Panc1 (cell line): ENCODE measurements at regions not wholly inside any gene's neighbourhood (a gene's known extent, or its start where the extent isn't known, plus 50 kb on each side); places are given as distances from the start of the nearest gene placed in this dataset.

Source experiments
- ATAC-seq: fragments of 200-7000 bp; cut with Tn5 transposase; 2 replicates; pipeline ENCODE4 v1.9.1; 2020; ENCODE audit warnings: mild to moderate bottlenecking, moderate library complexity
- BruUV-seq: library from RNA; stranded (reverse); fragments of 400-500 nt; replicated peaks from 2 replicates; lab custom pipeline; 2021; lab: Mats Ljungman, UMichigan
- CTCF ChIA-PET: fragments of 300-600 bp; sonication (Branson Sonifier 250); formaldehyde crosslinking; loops from one replicate; lab custom pipeline; 2022; ENCODE audit warnings: antibody characterized with exemption; lab: Charles Lee
- POLR2A ChIA-PET: fragments of 300-600 bp; sonication (Branson Sonifier 250); formaldehyde crosslinking; loops from one replicate; lab custom pipeline; 2022; ENCODE audit warnings: antibody characterized with exemption; lab: Charles Lee
- DNase-seq: peaks from one replicate; pipeline ENCODE4 v3.0.0-alpha.2; 2010; ENCODE audit warnings: low read depth, low spot score
- H3K27ac ChIP-seq: 2 replicates; pipeline ENCODE4 v1.5.1; 2011; ENCODE audit warnings: mild to moderate bottlenecking, low read length, inconsistent platforms
- H3K27me3 ChIP-seq: fragments of 200-500 bp; sonication (Bioruptor generic); 2 replicates; pipeline ENCODE4 v1.6.0; 2014; ENCODE audit warnings: low read length, inconsistent platforms; ENCODE audit not compliant: control insufficient read depth, insufficient read depth
- H3K36me3 ChIP-seq: fragments of 200-500 bp; sonication (Bioruptor generic); 2 replicates; pipeline ENCODE4 v1.5.1; 2014; ENCODE audit warnings: inconsistent platforms, mild to moderate bottlenecking, low read length, moderate library complexity; ENCODE audit not compliant: control insufficient read depth, insufficient read depth
- H3K4me1 ChIP-seq: 2 replicates; pipeline ENCODE4 v1.5.1; 2011; ENCODE audit warnings: inconsistent platforms, mild to moderate bottlenecking, low read length, moderate library complexity; ENCODE audit not compliant: control insufficient read depth, insufficient read depth
- H3K4me3 ChIP-seq, 2 experiments: 2 replicates each; pipeline ENCODE4 v1.5.1; 2011 to 2012; ENCODE audit warnings: low read depth in 2 of 2, low read length in 2 of 2, mild to moderate bottlenecking in 2 of 2, inconsistent platforms in 1 of 2, moderate library complexity in 1 of 2
- H3K9me3 ChIP-seq: fragments of 200-500 bp; sonication (Bioruptor generic); 2 replicates; pipeline ENCODE4 v1.5.1; 2014; ENCODE audit warnings: low read depth, mild to moderate bottlenecking, inconsistent platforms, low read length, moderate library complexity; ENCODE audit not compliant: control insufficient read depth, insufficient read depth
- CTCF ChIP-seq: fragments of 450-650 bp; IDR thresholded peaks from 2 replicates; pipeline ENCODE4 v1.5.1; 2017; ENCODE audit warnings: mild to moderate bottlenecking
- POLR2AphosphoS5 ChIP-seq: IDR thresholded peaks from 2 replicates; pipeline ENCODE4 v1.6.1; 2012; ENCODE audit warnings: mild to moderate bottlenecking, low read depth, low read length, moderate library complexity
- REST ChIP-seq, 2 experiments: IDR thresholded peaks; 2 replicates each; pipeline ENCODE4 v1.6.1; 2011 to 2012; ENCODE audit warnings: low read depth in 2 of 2, control low read depth in 1 of 2, low read length in 1 of 2, mild to moderate bottlenecking in 1 of 2, moderate library complexity in 1 of 2; ENCODE audit not compliant: insufficient read depth in 1 of 2
- SIN3A ChIP-seq: IDR thresholded peaks from 2 replicates; pipeline ENCODE4 v1.6.1; 2012; ENCODE audit warnings: low read depth, mild to moderate bottlenecking, low read length, moderate library complexity, borderline replicate concordance; ENCODE audit not compliant: insufficient read depth
- TCF7L2 ChIP-seq: IDR thresholded peaks from 2 replicates; pipeline ENCODE4 v1.6.1; 2011; ENCODE audit warnings: mild to moderate bottlenecking, low read depth, low read length, inconsistent platforms
- in situ Hi-C: cut with HindIII; loops from 2 replicates; pipeline ENCODE4 v1.10.0; 2016; ENCODE audit warnings: low sequenced_read_pairs, low pct_unique_long_range_greater_than_20kb
- intact Hi-C: fragments of 100-400 bp; cut with micrococcal nuclease; formaldehyde crosslinking; loops from one replicate; pipeline ENCODE4 v1.10.0; 2022; ENCODE audit not compliant: unreplicated experiment

GRCh38 chr5:175098301-175098700 lies 345.7 kb downstream of the DRD1 start:
- ATAC-seq, result no peak
- BruUV-seq, result no TSS peak
- in situ Hi-C loops (no loop called here), intact Hi-C loops (no loop called here)
- TF ChIP-seq CTCF (no peak), TCF7L2 (no peak), SIN3A (no peak), POLR2AphosphoS5 (no peak), REST (IDR thresholded peaks at IDR 0.05; ENCODE audit: insufficient read depth in 1 of 2, low read depth in 2 of 2, low read length in 1 of 2) (no peak)
- H3K4me1 ChIP-seq, result no peaks in the 10 kb centered on the region
- no peaks in the 10 kb centered on the region for H3K9me3 ChIP-seq
- H3K36me3 ChIP-seq, result no peaks in the 10 kb centered on the region
- H3K27ac ChIP-seq, result no peak overlapping the region
- no peak overlapping the region for H3K4me3 ChIP-seq
- H3K27me3 ChIP-seq, result peaks cover 2% of the 10 kb centered on the region; the same call in 1 of the 2 replicates
- POLR2A ChIA-PET, result no interaction called here
- DNase-seq, result no peak
- CTCF ChIA-PET, result no interaction called here

GRCh38 chr5:175096469-175097165 lies 347.4 kb downstream of the DRD1 start:
- ChIA-PET POLR2A (no interaction called here), CTCF (no interaction called here)

More at GRCh38 chr5:175096469-175097165, 347.4 kb downstream of the DRD1 start:
- H3K27me3 ChIP-seq, result peaks cover 2% of the 10 kb centered on the region; the same call in 1 of the 2 replicates
- no peaks in the 10 kb centered on the region for H3K4me1 ChIP-seq
- H3K4me3 ChIP-seq, result no peak overlapping the region
- ATAC-seq (no peak), DNase-seq (no peak)
- no peak overlapping the region for H3K27ac ChIP-seq
- no TSS peak for BruUV-seq
- TF ChIP-seq POLR2AphosphoS5 (no peak), TCF7L2 (no peak), CTCF (no peak), SIN3A (no peak), REST (IDR thresholded peaks at IDR 0.05; ENCODE audit: insufficient read depth in 1 of 2, low read depth in 2 of 2, low read length in 1 of 2) (no peak)
- in situ Hi-C loops (no loop called here), intact Hi-C loops (no loop called here)
- H3K9me3 ChIP-seq, result no peaks in the 10 kb centered on the region
- no peaks in the 10 kb centered on the region for H3K36me3 ChIP-seq
